Right lung (tissue), 2 donors: ENCODE measurements at regions not wholly inside any gene's neighbourhood (a gene's known extent, or its start where the extent isn't known, plus 50 kb on each side); places are given as distances from the start of the nearest gene placed in this dataset.
"Not testable (repeated sequence)": the region's sequence is repeated elsewhere in the genome, so short reads cannot be mapped to it uniquely, and the experiment has no call there.

Experiments
- DNase-seq, 2 donors: peaks; one replicate each; pipeline ENCODE4 v3.0.0-alpha.2; 2013

- no peak for DNase-seq
Observed at GRCh38 chr18:40157120-40157519, 1797.9 kb upstream of the PIK3C3 start.

GRCh38 chr18:40152859-40153258 lies 1802.2 kb upstream of the PIK3C3 start:
- DNase-seq, result no peak

- DNase-seq, result peak in 1 of 2 donors; percentile 21
Observed at GRCh38 chr18:40148960-40149359, 1806.1 kb upstream of the PIK3C3 start.

GRCh38 chr18:40133253-40133652 lies 1821.8 kb upstream of the PIK3C3 start:
- DNase-seq, result no peak

- DNase-seq, result not testable (repeated sequence)
Observed at GRCh38 chr18:40132438-40132837, 1822.6 kb upstream of the PIK3C3 start.

GRCh38 chr18:40124107-40124506 lies 1830.9 kb upstream of the PIK3C3 start:
- no peak for DNase-seq

- DNase-seq, result no peak
Observed at GRCh38 chr18:40120796-40121391, 1834.1 kb upstream of the PIK3C3 start.

GRCh38 chr18:40120356-40120755 lies 1834.7 kb upstream of the PIK3C3 start:
- DNase-seq, result no peak

- not testable (repeated sequence) for DNase-seq
Observed at GRCh38 chr18:40119581-40119980, 1835.5 kb upstream of the PIK3C3 start.

- no peak for DNase-seq
Observed at GRCh38 chr18:40110455-40110854, 1844.6 kb upstream of the PIK3C3 start.

- DNase-seq, result no peak
Observed at GRCh38 chr18:40109252-40110049, 1845.6 kb upstream of the PIK3C3 start.

- DNase-seq, result no peak
Observed at GRCh38 chr18:40108596-40108995, 1846.4 kb upstream of the PIK3C3 start.

GRCh38 chr18:40102903-40103302 lies 1852.1 kb upstream of the PIK3C3 start:
- no peak for DNase-seq

- no peak for DNase-seq
Observed at GRCh38 chr18:40099641-40100040, 1855.4 kb upstream of the PIK3C3 start.

- DNase-seq, result no peak
Observed at GRCh38 chr18:40096675-40097074, 1858.4 kb upstream of the PIK3C3 start.

GRCh38 chr18:40094441-40094840 lies 1860.6 kb upstream of the PIK3C3 start:
- no peak for DNase-seq

GRCh38 chr18:40088130-40088529 lies 1866.9 kb upstream of the PIK3C3 start:
- DNase-seq, result no peak

- DNase-seq, result no peak
Observed at GRCh38 chr18:40079786-40080185, 1875.2 kb upstream of the PIK3C3 start.

GRCh38 chr18:40075616-40076015 lies 1879.4 kb upstream of the PIK3C3 start:
- no peak for DNase-seq

- no peak for DNase-seq
Observed at GRCh38 chr18:40072761-40073160, 1882.3 kb upstream of the PIK3C3 start.

- DNase-seq, result no peak
Observed at GRCh38 chr18:40066368-40066767, 1888.7 kb upstream of the PIK3C3 start.

GRCh38 chr18:40063488-40063887 lies 1891.5 kb upstream of the PIK3C3 start:
- no peak for DNase-seq

- DNase-seq, result no peak
Observed at GRCh38 chr18:40061086-40061485, 1893.9 kb upstream of the PIK3C3 start.

GRCh38 chr18:40060562-40060961 lies 1894.5 kb upstream of the PIK3C3 start:
- DNase-seq, result no peak
